ENCODE measurements at regions not wholly inside any gene's neighbourhood (a gene's known extent, or its start where the extent isn't known, plus 50 kb on each side); places are given as distances from the start of the nearest gene placed in this dataset.

DNA sequence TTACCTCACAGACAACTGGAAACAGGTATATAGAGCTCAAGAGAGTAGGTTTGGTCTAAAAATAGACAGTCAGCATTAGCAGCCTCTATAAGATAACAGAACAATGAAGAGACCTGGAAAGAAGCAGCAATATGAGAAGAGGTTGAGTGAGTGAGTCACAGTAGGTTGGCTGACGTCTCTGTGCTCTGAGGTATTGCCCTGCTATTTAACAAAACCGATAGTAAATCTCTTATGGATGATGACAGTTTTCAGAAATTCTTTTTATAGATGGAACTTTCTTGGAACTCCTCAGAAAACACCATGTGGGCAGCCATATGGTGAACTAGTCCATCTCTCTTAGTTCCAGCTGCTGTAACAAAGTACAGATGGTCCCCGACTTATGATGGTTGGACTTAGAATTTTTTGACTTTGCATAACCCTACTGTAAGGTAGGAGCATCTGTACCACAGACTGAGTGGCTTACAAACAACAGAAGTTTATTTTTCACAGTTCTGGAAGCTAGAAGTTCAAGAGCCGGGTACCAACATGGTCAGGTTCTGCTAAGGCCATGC lies 123.5 kb downstream of the MBD2 start:
- no peak for DNase-seq (ENCODE audit: low read depth)

DNA sequence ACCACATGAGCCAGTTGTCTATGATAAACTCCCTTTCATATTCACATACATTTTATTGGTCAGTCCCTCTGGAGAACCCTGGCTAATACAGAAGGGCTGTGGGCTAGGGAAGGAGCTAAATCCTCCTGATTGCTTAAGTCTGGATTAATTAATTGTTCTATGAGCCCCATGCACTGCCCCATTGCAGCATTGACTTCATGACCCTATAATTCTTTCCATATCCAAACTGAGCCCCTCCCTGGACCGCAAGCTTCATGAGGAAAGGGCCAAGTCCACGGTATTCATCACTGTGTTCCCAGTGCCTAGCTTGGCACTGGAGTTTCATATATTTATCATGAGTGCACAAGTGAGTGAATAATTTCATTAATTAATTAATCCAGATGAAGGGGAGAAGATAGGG lies 124.0 kb downstream of the MBD2 start:
- no peak for DNase-seq (ENCODE audit: low read depth)

DNA sequence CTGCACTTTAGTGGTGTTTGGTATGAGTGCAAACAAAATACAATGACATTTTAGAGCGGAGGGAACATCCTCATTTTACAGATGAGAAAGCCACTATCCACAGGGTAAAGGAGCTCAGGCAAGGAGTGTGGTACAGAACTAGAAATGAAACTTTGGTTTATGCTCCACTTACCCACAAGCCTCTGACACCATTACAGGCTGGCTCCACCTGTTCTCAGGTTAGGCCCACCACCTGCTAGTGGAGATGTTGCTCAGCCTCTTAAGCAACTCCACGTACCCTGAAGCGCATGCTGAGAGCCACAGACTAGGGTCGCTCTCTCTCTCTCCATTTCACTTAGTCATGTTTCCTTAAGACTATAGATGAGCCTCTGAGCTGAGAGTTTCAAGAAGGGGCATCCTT lies 130.0 kb downstream of the MBD2 start:
- DNase-seq (ENCODE audit: low read depth) = no peak

DNA sequence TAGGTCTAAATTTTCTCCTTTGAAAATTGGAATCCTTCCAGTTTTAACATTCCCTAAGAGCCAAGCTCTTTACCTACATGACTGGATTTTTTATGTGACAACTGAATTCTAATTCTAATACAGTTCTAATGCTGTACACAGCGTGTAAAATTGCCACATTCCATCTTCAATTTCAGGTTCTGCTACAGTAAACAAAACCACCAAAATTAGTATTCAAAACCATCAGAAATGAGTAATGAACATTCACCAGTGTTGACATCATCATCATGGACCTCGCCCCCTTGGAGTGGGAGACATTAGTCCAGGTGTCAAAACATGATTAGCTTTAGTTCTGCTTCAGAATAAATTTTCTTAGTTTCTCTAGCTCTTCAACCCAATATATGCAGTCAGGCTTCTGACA lies 133.6 kb downstream of the MBD2 start:
- DNase-seq (ENCODE audit: low read depth) = no peak

DNA sequence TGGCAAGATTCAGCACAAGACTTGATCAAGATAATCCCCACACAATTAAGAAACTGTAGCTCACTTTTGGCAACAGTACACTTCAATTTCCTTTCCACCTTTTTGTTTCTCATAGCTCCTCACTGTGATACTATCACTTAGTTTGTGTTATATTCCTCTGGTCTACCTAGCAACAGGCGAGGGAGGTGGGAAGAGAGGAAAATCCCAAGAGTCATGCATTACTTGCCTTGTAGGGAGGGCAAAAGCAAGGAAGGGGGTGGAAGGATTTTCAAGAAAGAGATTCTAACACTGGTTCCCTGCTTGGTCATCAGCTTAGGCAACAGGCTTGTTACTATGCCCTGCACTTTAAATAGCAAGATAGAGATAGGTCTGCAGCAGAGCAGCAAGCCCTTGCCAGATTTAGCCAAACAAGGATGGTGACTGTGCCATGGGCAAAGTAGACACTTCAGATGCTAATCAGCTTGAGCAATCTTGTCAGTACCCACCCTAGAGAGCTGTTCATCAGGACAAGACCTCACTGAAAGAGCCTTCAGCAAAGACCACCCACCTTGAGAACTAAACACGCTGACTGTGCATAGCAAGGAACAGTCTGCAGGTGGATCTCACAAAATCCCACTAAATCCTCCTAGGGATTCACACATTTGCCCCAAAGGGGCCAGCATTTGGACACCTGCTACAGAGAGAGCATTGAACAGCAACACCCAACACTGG lies 134.6 kb downstream of the MBD2 start:
- DNase-seq (ENCODE audit: low read depth) = no peak

DNA sequence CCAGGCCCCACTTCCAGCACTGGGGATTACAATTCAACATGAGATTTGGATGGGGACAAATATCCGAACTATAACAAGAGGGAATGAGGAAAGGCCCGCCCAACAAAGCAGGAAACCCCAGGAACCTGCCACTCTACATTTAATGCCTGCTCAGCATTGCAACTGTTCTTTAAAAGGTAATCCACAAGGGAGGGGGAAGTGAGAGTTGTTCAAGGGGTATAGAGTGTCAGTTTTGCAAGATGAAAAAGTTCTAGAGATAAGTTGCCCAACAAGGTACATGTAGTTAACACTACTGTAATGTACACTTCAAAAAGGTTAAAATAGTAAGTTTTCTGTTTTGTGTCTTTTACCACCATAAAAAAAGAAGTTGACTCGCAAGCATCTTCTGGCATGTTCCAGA lies 137.6 kb downstream of the MBD2 start:
- no peak for DNase-seq (ENCODE audit: low read depth)

DNA sequence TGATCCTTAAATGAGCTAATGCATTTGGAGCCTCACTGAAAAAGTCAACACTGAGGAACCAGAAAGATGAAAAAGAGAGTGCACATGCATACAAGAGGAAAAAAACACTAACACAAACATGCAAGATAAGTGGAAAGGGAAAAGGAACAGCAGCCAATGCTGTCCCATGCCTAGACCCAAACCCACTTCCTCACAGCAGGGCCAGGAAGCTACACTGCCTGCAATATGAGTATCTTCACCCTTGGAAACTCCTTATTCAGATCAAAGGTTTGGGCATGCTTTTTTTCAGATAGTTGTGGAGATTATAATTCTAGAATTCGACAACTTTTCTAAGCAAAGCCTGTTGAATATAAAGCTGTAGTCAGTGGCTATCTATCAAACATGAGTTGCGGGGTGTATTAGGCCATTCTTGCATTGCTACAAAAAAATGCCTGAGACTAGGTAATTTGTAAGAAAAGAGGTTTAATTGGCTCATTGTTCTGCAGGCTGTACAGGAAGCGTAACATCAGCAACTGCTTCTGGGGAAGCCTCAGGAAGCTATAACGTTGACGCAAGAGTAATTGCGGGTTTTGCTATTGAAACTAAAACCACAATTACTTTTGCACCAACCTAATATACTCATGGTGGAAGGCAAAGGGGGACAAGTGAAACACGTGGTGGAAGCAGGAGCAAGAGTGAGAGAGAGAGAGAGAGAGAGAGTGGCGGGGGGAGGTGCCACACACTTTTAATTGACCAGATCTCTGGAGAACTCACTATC lies 138.2 kb downstream of the MBD2 start:
- no peak for DNase-seq (ENCODE audit: low read depth)

DNA sequence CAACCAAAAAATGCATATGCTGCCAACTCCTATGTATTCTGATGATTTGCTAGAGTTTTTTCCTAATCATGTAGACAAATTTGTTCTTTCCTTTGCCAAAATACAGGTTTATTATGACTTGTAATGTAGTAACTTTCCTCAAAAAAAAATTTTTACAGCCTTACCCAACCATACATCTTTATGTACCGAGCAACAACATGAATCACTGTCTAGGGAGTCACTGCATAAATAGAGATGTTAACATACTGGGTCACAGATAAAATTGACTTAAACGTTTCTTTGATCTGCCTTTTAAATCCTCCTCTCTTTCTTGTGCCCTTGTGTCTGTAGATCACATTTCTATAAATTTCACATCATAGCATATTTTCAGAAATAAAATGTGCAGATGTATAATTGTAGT lies 143.6 kb downstream of the MBD2 start:
- DNase-seq (ENCODE audit: low read depth) = no peak

DNA sequence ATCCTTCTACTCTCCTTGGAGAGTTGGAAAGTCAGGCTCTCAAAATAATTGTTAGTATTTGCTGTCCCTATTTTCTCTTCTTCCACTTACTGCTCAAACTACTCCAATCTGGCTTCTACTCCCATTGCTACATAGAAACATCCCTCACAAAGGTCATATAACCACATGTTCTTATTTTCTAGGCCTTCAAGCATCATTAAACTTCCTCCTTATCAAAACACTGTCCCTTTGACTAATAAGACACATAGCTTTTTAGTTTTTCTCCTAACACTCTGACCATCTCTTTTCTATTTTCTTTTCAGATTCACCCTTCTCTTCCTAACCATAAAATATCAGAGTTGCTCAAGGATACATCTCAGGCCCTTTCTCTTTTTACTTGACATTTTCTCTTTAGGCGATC lies 148.3 kb downstream of the MBD2 start:
- no peak for DNase-seq (ENCODE audit: low read depth)

DNA sequence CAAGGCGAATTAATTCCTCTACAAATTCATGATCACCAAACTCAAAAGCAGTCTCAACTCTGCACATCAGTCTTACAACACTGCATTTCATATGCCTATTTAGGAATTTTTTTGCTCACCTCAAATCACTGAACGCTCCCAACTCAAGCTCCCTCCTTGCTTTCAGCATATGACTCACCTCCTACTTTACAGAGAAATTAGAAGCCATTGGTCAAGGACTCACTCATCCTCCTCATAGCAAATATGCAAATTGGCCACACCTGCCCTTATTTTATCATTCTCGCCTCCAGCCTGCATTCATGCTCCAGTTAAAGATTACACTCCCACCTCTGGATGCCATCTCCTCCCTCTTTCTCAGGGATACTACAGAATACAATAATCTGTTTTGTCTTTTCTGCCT lies 148.8 kb downstream of the MBD2 start:
- no peak for DNase-seq (ENCODE audit: low read depth)

DNA sequence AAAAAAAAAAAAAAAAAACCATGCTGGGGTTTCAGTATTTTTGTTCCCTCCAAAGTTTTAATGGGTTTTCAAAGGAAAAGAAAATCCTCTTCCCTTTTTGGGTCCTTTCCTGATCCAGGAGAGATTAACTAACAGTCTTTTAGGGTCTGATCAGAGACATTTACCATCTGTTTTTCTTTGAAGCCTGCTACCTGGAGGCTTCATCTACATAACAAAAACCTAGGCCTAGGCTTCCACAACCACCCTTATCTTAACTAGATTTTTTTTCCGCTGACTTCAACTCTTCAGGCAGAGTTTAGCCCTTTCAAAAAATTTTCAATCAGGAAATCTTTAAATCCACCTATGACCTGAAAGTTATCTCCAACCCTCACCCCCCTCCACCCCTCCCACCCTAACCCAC lies 154.7 kb downstream of the MBD2 start:
- DNase-seq (ENCODE audit: low read depth) = no peak

DNA sequence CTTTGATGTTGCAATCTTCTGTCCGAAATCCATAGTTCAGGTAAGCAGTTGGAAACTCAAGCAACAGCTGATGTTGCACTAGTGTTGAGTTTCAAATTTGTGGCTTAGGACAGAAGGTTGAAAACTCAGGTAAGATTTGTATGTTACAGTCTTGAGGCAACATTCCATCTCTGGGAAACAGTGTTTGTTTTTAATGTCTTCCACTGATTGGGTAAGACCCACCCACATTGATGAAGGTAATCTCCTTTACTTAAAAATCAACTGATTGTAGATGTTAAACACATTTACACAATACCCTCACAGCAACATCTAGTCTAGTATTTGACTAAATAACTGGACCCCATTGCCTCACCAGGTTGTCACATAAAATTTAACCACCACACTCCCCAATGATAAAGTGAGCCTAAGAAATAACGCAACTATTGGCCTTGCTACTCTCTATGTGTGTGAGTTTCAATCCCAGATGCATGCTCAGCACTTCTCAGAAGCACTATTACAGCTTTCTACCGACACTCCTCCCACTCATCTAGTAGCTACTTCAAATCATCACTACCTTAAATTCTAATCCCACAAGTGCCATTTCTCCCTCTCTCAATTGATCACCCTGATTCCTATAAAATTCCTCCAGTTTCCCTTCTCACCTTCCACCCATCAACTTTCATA lies 164.0 kb downstream of the MBD2 start:
- DNase-seq (ENCODE audit: low read depth) = no peak

DNA sequence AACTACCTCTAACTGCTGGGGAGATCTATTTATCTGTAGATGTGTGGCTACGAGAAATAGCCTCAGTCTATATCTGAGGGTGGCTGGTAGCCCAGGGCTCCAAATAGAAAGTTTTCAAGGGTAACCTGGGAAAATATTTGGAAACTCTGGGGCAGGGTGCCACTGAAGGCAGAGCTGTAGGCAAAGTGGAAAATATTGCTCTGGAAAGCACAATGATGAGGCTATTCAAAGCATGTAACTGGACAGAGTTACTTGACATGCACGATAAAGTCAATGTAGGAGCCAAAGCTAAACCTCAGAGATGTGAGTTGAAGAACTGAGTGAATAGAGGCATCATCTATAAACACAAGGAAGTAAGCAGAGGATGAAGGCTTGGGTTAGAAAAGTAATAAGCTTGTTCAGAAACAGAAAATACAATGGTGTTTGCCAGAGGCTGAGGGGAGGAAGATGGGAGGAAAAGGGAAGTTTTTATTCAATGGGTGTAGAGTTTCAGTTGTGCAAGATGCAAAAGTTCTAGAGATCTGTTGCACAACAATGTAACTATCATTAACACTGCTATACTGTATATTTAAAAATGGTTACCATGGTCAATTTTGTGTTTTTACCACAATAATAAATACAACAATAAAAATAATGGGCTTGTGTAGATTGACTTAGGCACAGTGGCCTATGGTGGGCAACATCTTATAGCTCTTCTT lies 171.6 kb downstream of the MBD2 start:
- no peak for DNase-seq (ENCODE audit: low read depth)

DNA sequence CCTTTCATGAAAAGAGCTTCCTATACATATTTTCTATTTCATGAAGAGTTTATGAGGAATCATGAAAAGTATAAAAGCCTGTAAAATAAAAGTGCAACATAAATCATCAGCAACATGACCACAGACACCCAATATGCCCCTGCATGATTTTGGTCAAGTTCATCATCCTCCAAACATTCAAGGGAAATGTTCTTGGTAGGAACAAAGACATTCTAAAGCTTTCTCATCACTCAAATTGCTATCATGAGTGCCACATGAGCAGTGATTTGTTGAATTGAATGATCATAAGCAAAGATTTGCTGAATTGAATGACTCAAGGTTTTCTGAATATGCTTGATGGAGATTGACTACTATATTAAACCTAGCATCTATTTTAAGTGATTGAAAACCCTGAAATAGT lies 172.2 kb downstream of the MBD2 start:
- DNase-seq (ENCODE audit: low read depth) = no peak

DNA sequence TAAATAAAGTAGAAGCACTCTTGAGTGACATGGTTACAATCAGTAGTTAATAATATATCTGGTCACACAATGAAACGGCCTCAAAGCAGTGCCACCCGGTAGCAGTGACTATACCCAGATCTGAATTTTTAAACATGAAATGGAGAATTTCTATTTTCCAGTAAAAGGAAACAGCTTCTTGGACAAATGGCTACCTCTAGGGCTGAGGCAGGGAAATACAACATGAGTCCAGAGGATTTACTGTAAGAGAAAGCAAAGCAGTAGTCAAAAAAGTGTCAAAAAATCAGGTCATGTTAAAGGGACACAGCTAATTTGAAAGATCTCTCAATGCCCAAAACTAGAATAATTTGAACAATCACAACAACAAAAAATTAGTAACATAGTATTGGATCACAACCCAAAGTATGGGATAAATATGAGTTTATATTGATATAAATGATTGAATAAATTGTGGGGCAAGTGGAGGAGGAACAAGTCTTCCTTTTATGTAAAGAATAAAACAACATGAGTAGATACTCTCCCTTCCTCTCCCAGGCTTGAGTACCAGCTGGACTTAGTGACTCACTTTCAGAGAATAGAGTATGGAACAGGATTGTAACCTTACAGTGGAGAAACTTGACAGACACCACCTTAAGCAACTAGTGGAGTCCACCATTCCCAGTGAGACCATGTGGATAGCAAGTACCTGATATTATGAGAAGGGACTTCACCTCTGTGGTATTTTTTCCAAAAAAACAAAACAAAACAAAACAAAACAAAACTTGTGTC lies 180.8 kb downstream of the MBD2 start:
- no peak for DNase-seq (ENCODE audit: low read depth)

DNA sequence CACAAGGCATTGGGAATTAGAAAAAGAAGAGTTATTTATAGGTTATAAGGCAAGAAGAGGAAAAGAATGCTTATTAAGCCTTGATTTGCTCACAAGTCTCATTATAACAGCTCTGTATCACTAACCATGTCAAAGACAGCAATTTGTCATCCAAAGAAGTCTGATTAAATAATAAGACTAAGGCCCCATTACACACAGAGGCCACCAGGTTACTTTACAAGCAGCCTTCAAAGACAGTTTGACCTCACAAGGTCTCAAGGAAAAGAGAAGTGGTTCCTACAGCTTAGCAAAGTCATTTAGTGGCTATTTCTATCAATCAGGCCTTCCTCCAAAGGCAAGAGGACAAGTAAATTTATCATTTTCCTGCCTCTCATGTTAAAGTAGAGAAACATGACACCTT lies 188.5 kb downstream of the MBD2 start:
- DNase-seq (ENCODE audit: low read depth) = no peak

DNA sequence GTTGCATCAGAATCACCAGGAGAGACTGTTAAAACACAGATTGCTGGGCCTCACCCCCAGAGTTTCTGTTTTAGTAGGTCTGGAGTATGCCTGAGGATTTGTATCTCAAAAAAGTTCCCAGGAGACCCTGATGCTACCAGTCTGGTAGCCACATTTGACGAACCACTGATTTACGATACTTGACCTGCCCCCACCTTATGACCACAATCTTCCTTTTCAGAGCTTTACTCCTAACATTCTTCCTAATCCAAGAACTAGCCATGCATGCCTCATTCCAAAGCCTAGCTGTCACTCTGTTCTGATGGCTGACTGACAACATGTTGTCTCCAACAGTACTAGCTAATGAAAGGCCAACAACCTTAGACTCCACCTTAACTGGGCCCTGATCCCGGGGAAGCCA lies 191.4 kb downstream of the MBD2 start:
- no peak for DNase-seq (ENCODE audit: low read depth)

DNA sequence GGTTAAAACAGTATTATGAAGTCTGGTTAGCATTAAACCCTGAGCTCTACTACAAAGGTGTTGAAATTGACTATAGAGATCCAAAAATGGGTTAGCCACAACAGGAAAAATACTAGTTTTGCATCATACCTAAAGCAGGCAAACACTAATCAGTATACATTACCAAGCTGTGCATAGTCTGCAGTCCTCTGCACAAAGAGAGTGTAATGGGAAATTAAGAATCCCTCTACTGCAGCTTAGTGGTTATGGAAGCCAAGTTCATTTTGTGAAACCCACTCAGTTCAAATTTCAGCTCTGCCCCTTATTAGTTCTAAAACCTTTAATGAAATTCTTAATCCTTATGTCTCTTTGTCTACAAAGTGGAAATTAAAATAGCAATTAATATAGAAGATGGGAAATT lies 192.1 kb downstream of the MBD2 start:
- DNase-seq (ENCODE audit: low read depth) = no peak

DNA sequence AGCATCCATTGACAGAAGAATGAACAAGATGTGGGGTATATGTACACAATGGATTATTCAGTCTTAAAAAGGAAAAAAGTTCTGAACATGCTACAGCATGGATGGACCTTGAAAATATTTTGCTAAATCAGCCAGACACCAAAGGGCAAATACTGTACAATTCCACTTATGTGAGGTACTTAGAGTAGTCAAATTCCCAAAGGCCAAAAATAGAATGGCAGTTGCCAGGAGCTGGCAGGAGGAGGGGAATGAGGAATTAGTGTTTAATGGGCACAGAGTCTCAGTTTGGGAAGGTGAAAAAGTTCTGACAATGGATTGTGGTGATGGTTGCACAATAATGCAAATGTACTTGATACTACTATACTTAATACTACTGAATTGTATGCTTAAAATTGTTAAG lies 193.2 kb downstream of the MBD2 start:
- no peak for DNase-seq (ENCODE audit: low read depth)

DNA sequence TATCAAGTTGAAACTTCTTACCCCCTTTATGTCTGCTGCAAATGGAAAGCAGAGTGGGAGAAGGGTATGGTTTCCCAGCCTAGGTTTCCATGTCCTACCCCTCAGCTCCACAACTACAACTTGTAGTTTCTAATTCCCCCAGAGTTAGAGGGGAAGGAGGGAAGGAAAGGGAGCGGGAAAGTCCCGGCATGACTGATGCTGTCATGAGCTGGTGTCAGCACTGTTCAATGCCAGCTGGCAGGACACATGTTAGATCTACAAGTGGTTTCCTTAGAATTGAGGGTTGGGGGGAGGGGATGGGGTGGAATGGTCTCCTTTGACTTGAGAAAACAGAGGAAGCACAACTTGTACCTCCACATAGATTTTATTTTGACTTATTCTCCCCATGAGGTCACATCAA lies 194.0 kb downstream of the MBD2 start:
- DNase-seq (ENCODE audit: low read depth) = no peak

DNA sequence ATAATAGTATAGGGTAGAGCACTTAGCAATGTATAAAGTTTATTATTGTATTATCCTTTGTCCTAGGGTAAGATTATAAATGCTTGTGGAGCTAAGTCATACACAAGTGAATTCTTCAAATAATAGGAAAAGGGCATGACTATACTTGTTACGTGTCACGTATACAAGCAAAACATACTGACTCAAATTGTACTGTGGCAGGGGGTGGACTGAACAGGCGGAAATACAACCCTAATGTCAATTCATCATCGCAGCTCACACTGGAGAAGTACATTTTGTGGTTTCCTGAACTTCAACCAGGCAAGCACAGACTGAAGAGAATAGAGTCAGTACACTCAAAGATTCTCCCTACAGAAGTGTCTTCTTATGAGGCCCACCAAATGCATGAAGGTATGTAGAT lies 201.0 kb downstream of the MBD2 start:
- DNase-seq (ENCODE audit: low read depth) = peak; percentile 52

DNA sequence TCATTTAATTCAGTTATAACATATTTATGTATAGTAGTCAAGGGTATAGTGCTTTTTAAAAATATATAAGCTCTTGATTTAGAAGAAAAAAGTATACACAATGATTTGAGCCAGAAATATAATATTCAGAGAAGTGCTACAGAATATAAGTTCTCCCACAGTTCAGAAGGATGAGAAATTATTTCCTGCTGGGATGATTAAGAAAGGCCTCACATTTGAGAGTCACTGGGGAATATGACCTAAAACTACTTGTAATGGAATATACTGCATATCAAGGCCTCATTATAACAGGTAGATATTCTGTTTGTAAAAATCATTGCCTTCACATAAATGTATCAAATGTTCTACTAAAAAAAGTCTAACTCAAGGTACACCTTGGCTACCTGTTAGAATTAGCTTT lies 203.5 kb downstream of the MBD2 start:
- peak; percentile 37 for DNase-seq (ENCODE audit: low read depth)
